Loucy (cell line): ENCODE measurements at regions not wholly inside any gene's neighbourhood (a gene's known extent, or its start where the extent isn't known, plus 50 kb on each side); places are given as distances from the start of the nearest gene placed in this dataset.

Experiments used
- H2AFZ ChIP-seq: fragments of 200-600 bp; sonication (generic); 2 replicates; pipeline ENCODE4 v1.6.0; 2016; ENCODE audit warnings: antibody characterized with exemption, mild to moderate bottlenecking, low read length, moderate library complexity
- H3F3A ChIP-seq: fragments of 200-600 bp; 2 replicates; pipeline ENCODE4 v1.6.0; 2016; ENCODE audit warnings: antibody characterized with exemption, low read depth, mild to moderate bottlenecking
- H3K27me3 ChIP-seq: fragments of 200-600 bp; sonication (generic); 2 replicates; pipeline ENCODE4 v1.6.1; 2014; ENCODE audit warnings: low read length, mild to moderate bottlenecking; ENCODE audit not compliant: insufficient read depth, poor library complexity, severe bottlenecking
- H3K36me3 ChIP-seq: fragments of 200-600 bp; sonication (generic); 2 replicates; pipeline ENCODE4 v1.6.1; 2016; ENCODE audit warnings: low read length; ENCODE audit not compliant: insufficient read depth
- H3K4me1 ChIP-seq: fragments of 200-600 bp; sonication (generic); 2 replicates; pipeline ENCODE4 v1.5.1; 2014; ENCODE audit warnings: low read length, mild to moderate bottlenecking; ENCODE audit not compliant: insufficient read depth, poor library complexity, severe bottlenecking
- H3K4me2 ChIP-seq: fragments of 200-600 bp; sonication (generic); 2 replicates; pipeline ENCODE4 v1.6.0; 2014; ENCODE audit warnings: antibody characterized with exemption, low read length, low read depth, mild to moderate bottlenecking; ENCODE audit not compliant: poor library complexity, severe bottlenecking
- H3K4me3 ChIP-seq: fragments of 200-600 bp; sonication (generic); 2 replicates; pipeline ENCODE4 v1.5.1; 2014; ENCODE audit warnings: low read length, mild to moderate bottlenecking, mixed read lengths; ENCODE audit not compliant: poor library complexity, severe bottlenecking
- H3K79me2 ChIP-seq: fragments of 200-600 bp; sonication (generic); 2 replicates; pipeline ENCODE4 v1.6.1; 2014; ENCODE audit warnings: low read length; ENCODE audit not compliant: insufficient read depth
- H3K9ac ChIP-seq: fragments of 200-600 bp; sonication (generic); 2 replicates; pipeline ENCODE4 v1.6.0; 2014; ENCODE audit warnings: mild to moderate bottlenecking, low read depth, low read length, moderate library complexity; ENCODE audit not compliant: poor library complexity, severe bottlenecking
- H3K9me2 ChIP-seq: fragments of 200-600 bp; sonication (generic); replicated peaks from 2 replicates; pipeline ENCODE4 v1.6.1; 2016; ENCODE audit warnings: low read depth, low read length, mixed read lengths
- H3K9me3 ChIP-seq: fragments of 200-600 bp; sonication (generic); 2 replicates; pipeline ENCODE4 v1.6.1; 2014; ENCODE audit warnings: mild to moderate bottlenecking, antibody characterized with exemption, low read length, low read depth; ENCODE audit not compliant: insufficient read depth
- H4K20me1 ChIP-seq: fragments of 200-600 bp; sonication (generic); 2 replicates; pipeline ENCODE4 v1.6.0; 2014; ENCODE audit warnings: antibody characterized with exemption, low read length, mild to moderate bottlenecking; ENCODE audit not compliant: insufficient read depth, poor library complexity, severe bottlenecking
- CTCF ChIP-seq: fragments of 200-600 bp; sonication (generic); conservative IDR thresholded peaks from 2 replicates; pipeline ENCODE4 v1.5.1; 2014; ENCODE audit warnings: mild to moderate bottlenecking, antibody characterized with exemption, low read length
- EZH2phosphoT487 ChIP-seq: fragments of 200-600 bp; IDR thresholded peaks from 2 replicates; pipeline ENCODE4 v1.6.1; 2018; ENCODE audit warnings: antibody characterized with exemption, mild to moderate bottlenecking, moderate library complexity, borderline replicate concordance

- no peaks in the 10 kb centered on the region for H3K36me3 ChIP-seq
- no peaks in the 10 kb centered on the region for H3F3A ChIP-seq
- no peaks in the 10 kb centered on the region for H3K79me2 ChIP-seq
- H3K9me3 ChIP-seq, result no peaks in the 10 kb centered on the region
- TF ChIP-seq EZH2phosphoT487 (no peak), CTCF (no peak)
- H3K9me2 ChIP-seq, result no peaks in the 10 kb centered on the region
- H3K4me3 ChIP-seq, result no peak overlapping the region
- no peak overlapping the region for H2AFZ ChIP-seq
- H3K27me3 ChIP-seq, result no peaks in the 10 kb centered on the region
- H3K4me1 ChIP-seq, result peaks cover 9% of the 10 kb centered on the region
- no peaks in the 10 kb centered on the region for H4K20me1 ChIP-seq
- no peak overlapping the region for H3K4me2 ChIP-seq
- no peak overlapping the region for H3K9ac ChIP-seq
Measured at GRCh38 chr2:12318427-12319057, 398.2 kb upstream of the TRIB2 start.

- Histone ChIP-seq H3K9ac (no peak overlapping the region), H3K4me2 (no peak overlapping the region), H3K27me3 (no peaks in the 10 kb centered on the region), H3K9me2 (no peaks in the 10 kb centered on the region), H3F3A (no peaks in the 10 kb centered on the region), H4K20me1 (no peaks in the 10 kb centered on the region), H3K9me3 (no peaks in the 10 kb centered on the region), H2AFZ (no peak overlapping the region), H3K4me1 (peaks cover under 1% of the 10 kb centered on the region), H3K79me2 (no peaks in the 10 kb centered on the region), H3K4me3 (no peak overlapping the region), H3K36me3 (no peaks in the 10 kb centered on the region)
- TF ChIP-seq CTCF, result no peak
- TF ChIP-seq EZH2phosphoT487, result no peak
Measured at GRCh38 chr2:12320027-12320734, 396.6 kb upstream of the TRIB2 start.

- Histone ChIP-seq H2AFZ (no peak overlapping the region), H3K4me2 (no peak overlapping the region)
Measured at GRCh38 chr2:12320991-12321641, 395.6 kb upstream of the TRIB2 start.

More at GRCh38 chr2:12320991-12321641, 395.6 kb upstream of the TRIB2 start:
- no peaks in the 10 kb centered on the region for H3K79me2 ChIP-seq
- H3K4me3 ChIP-seq, result no peak overlapping the region
- no peaks in the 10 kb centered on the region for H4K20me1 ChIP-seq
- no peaks in the 10 kb centered on the region for H3K9me2 ChIP-seq
- H3K9ac ChIP-seq, result no peak overlapping the region
- H3F3A ChIP-seq, result no peaks in the 10 kb centered on the region
- TF ChIP-seq EZH2phosphoT487, result no peak
- no peak for TF ChIP-seq CTCF
- no peaks in the 10 kb centered on the region for H3K9me3 ChIP-seq
- no peaks in the 10 kb centered on the region for H3K36me3 ChIP-seq
- H3K27me3 ChIP-seq, result no peaks in the 10 kb centered on the region
- peaks cover 10% of the 10 kb centered on the region for H3K4me1 ChIP-seq
